ENCODE measurements at regions not wholly inside any gene's neighbourhood (a gene's known extent, or its start where the extent isn't known, plus 50 kb on each side); places are given as distances from the start of the nearest gene placed in this dataset.

DNA sequence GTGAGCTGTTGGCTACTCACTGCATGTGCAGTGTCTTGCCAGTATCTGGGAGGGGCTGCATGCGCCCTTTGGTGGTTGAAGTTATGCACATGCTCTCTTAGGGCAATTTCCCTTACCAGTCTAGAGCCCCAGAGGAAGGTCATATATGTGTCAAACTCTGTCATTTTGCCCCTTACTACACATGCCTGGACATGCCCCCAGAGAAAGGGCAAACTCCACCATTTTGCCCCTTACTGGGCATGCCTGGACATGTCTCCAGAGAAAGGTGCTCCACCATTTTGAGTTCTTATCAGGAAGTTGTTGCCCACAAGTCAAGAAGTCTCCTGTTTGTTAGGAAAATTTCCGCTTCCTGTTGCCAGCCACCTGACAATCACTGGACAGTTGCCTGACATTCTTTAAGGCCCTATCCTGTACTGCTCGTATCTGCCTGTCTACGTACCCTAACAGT is 56.4 kb upstream of the PLAC8 start:
- no peak for DNase-seq
